DOHH2 (cell line): ENCODE measurements at regions not wholly inside any gene's neighbourhood (a gene's known extent, or its start where the extent isn't known, plus 50 kb on each side); places are given as distances from the start of the nearest gene placed in this dataset.

Source experiments
- H3F3A ChIP-seq: fragments of 200-600 bp; sonication (generic), shearing (Covaris generic); 2 replicates; pipeline ENCODE4 v1.6.0; 2016; ENCODE audit warnings: antibody characterized with exemption, mild to moderate bottlenecking; ENCODE audit not compliant: control insufficient read depth, insufficient read depth
- H3K27ac ChIP-seq: fragments of 200-600 bp; sonication (generic); 2 replicates; pipeline ENCODE4 v1.5.1; 2014; ENCODE audit warnings: low read depth, mild to moderate bottlenecking, low read length, moderate library complexity
- H3K27me3 ChIP-seq: fragments of 200-600 bp; sonication (generic); 2 replicates; pipeline ENCODE4 v1.6.1; 2014; ENCODE audit warnings: mild to moderate bottlenecking, low read length, mixed read lengths; ENCODE audit not compliant: control insufficient read depth
- H3K36me3 ChIP-seq: fragments of 200-600 bp; sonication (generic); 2 replicates; pipeline ENCODE4 v1.6.1; 2014; ENCODE audit warnings: mild to moderate bottlenecking, low read length, moderate library complexity, mixed read lengths; ENCODE audit not compliant: control insufficient read depth
- H3K4me1 ChIP-seq: fragments of 200-600 bp; sonication (generic); 2 replicates; pipeline ENCODE4 v1.6.1; 2014; ENCODE audit warnings: mild to moderate bottlenecking, low read length, mixed read lengths; ENCODE audit not compliant: control insufficient read depth
- H3K4me2 ChIP-seq: fragments of 200-600 bp; sonication (generic); 2 replicates; pipeline ENCODE4 v1.6.0; 2014; ENCODE audit warnings: mild to moderate bottlenecking, low read length, moderate library complexity
- H3K4me3 ChIP-seq: fragments of 200-600 bp; sonication (generic); 2 replicates; pipeline ENCODE4 v1.5.1; 2014; ENCODE audit warnings: mild to moderate bottlenecking, low read length, mixed read lengths
- H3K79me2 ChIP-seq: fragments of 200-600 bp; sonication (generic); 2 replicates; pipeline ENCODE4 v1.6.1; 2014; ENCODE audit warnings: mild to moderate bottlenecking, low read length, mixed read lengths; ENCODE audit not compliant: control insufficient read depth
- H3K9me2 ChIP-seq: fragments of 200-600 bp; sonication (generic); replicated peaks from 2 replicates; pipeline ENCODE4 v1.6.1; 2014; ENCODE audit warnings: mild to moderate bottlenecking, low read length, mixed read lengths; ENCODE audit not compliant: control insufficient read depth
- H3K9me3 ChIP-seq: fragments of 200-600 bp; sonication (generic); 2 replicates; pipeline ENCODE4 v1.6.1; 2014; ENCODE audit warnings: antibody characterized with exemption, low read length, mixed read lengths; ENCODE audit not compliant: control insufficient read depth, insufficient read depth
- H4K20me1 ChIP-seq: fragments of 200-600 bp; sonication (generic); 2 replicates; pipeline ENCODE4 v1.6.0; 2014; ENCODE audit warnings: low read depth, mild to moderate bottlenecking, antibody characterized with exemption, low read length, moderate library complexity; ENCODE audit not compliant: control insufficient read depth, insufficient read depth
- CTCF ChIP-seq: fragments of 200-600 bp; sonication (generic); IDR thresholded peaks from one replicate; pipeline ENCODE4 v1.5.1; 2014; ENCODE audit warnings: antibody characterized with exemption, mild to moderate bottlenecking, low read depth, low read length; ENCODE audit not compliant: poor library complexity, severe bottlenecking
- EZH2phosphoT487 ChIP-seq: fragments of 200-600 bp; sonication (generic); IDR thresholded peaks from 2 replicates; pipeline ENCODE4 v1.6.1; 2017; ENCODE audit warnings: borderline replicate concordance, mild to moderate bottlenecking, antibody characterized with exemption, low read length, moderate library complexity, mixed read lengths

GRCh38 chr20:8077137-8077466 lies 55.0 kb upstream of the PLCB1 start:
- no peaks in the 10 kb centered on the region for H4K20me1 ChIP-seq
- no peak overlapping the region for H3K4me2 ChIP-seq
- H3K36me3 ChIP-seq = no peaks in the 10 kb centered on the region
- no peaks in the 10 kb centered on the region for H3K9me2 ChIP-seq
- no peak overlapping the region for H3K4me3 ChIP-seq
- no peak overlapping the region for H3K27ac ChIP-seq
- H3K4me1 ChIP-seq = no peaks in the 10 kb centered on the region
- no peaks in the 10 kb centered on the region for H3K79me2 ChIP-seq
- H3K27me3 ChIP-seq = no peaks in the 10 kb centered on the region
- no peaks in the 10 kb centered on the region for H3F3A ChIP-seq
- TF ChIP-seq EZH2phosphoT487 = no peak
- TF ChIP-seq CTCF = no peak
- no peaks in the 10 kb centered on the region for H3K9me3 ChIP-seq

DNA sequence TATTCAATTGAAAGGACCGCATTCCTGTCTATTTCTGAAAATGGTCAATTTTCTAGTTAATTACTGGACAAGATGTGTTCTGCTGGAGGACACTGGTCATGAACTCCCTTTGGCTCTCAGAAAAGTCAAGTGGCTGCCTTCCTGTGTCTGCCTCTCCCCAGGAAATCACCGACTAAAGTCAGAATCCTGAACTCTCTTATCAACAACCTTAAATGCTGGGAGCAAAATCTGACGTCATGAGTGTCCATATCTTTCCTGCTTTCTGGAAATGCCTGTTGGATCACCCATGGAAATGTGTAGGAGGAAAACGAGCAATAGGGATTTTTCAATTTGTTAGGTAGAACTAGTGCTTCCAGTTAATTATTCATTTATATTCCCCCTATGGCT lies 53.5 kb upstream of the PLCB1 start:
- Histone ChIP-seq H3K4me2 (no peak overlapping the region), H3K9me3 (no peaks in the 10 kb centered on the region), H3K4me1 (no peaks in the 10 kb centered on the region), H3K27me3 (no peaks in the 10 kb centered on the region), H3K27ac (no peak overlapping the region), H3K36me3 (no peaks in the 10 kb centered on the region), H3F3A (no peaks in the 10 kb centered on the region), H3K4me3 (no peak overlapping the region), H4K20me1 (no peaks in the 10 kb centered on the region), H3K9me2 (no peaks in the 10 kb centered on the region), H3K79me2 (no peaks in the 10 kb centered on the region)
- TF ChIP-seq CTCF (no peak), EZH2phosphoT487 (no peak)

DNA sequence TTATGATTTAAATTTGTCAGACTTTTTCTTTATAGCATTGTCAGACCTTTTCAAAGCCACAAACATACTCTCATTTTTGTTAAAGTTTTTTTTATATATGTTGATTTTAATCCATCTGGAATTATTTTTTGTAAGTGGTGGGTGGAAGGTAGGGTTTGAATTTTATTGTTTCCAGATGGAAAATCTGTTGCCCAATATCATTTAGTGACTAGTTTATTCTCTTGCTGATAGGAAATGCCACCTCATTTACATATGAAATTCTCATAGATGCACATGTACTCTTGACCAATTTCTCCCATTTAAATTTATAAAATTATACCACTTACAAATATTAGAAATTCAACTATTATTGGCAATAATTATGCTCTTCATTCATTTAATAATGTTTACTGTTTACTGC lies 52.1 kb upstream of the PLCB1 start:
- Histone ChIP-seq H3K79me2 (no peaks in the 10 kb centered on the region), H3K4me1 (no peaks in the 10 kb centered on the region), H3K9me3 (no peaks in the 10 kb centered on the region), H3K27ac (no peak overlapping the region), H3K4me2 (no peak overlapping the region), H3K27me3 (no peaks in the 10 kb centered on the region), H3K9me2 (no peaks in the 10 kb centered on the region), H3K4me3 (no peak overlapping the region), H3K36me3 (no peaks in the 10 kb centered on the region), H3F3A (no peaks in the 10 kb centered on the region), H4K20me1 (no peaks in the 10 kb centered on the region)
- TF ChIP-seq EZH2phosphoT487 (no peak), CTCF (no peak)

DNA sequence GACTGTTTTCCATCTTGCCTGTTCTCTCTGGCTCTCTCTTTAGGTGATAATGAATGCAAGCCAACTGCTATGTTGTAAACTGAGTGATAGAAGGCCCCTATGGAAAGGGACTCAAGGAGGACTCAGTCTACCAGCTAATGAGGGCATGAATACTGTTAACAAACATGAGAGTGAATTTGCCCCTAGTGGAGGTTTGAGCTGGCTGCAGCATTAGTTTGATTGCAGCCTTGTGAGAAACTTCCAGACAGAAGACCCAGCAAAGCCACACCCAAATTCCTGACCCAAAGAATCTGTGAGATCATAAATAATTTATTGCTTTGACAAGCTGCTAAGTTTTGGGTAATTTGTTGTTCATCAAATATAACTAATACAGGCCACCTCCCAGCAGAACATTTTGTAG lies 50.0 kb upstream of the PLCB1 start:
- H3K27me3 ChIP-seq = no peaks in the 10 kb centered on the region
- H3K9me2 ChIP-seq = no peaks in the 10 kb centered on the region
- H3F3A ChIP-seq = no peaks in the 10 kb centered on the region
- H3K79me2 ChIP-seq = no peaks in the 10 kb centered on the region
- H3K4me3 ChIP-seq = no peak overlapping the region
- TF ChIP-seq EZH2phosphoT487 (no peak), CTCF (peak; percentile 39)
- no peaks in the 10 kb centered on the region for H3K4me1 ChIP-seq
- H3K27ac ChIP-seq = no peak overlapping the region
- H3K4me2 ChIP-seq = no peak overlapping the region
- no peaks in the 10 kb centered on the region for H3K36me3 ChIP-seq
- H3K9me3 ChIP-seq = no peaks in the 10 kb centered on the region
- no peaks in the 10 kb centered on the region for H4K20me1 ChIP-seq
